ENCODE measurements at regions not wholly inside any gene's neighbourhood (a gene's known extent, or its start where the extent isn't known, plus 50 kb on each side); places are given as distances from the start of the nearest gene placed in this dataset.

DNA sequence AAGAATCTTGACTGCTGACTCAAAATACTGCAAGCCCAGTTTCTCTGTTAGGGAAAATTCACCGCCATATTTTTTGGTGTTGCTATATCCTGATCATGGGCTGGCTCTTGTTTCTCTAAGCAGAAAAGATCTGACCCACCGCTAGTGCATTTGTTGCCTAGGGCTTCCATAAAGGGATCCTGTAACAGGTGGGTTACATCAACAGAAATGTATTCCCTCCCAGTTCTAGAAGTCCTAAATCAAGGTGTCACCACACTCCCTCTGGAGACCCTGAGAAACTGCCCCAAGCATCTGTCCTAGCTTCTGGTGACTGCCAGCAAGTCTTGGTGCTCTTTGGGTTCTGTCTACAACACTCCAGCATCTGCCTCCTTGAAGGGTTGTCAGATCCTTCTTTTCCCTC lies 99.7 kb downstream of the MAF start:
- Histone ChIP-seq H2BK12ac (ENCODE audit: low read depth, low read length) (no peak overlapping the region), H3K4me1 (replicated peaks in 1 of 4; ENCODE audit: control insufficient read depth in 3 of 4, insufficient read depth in 4 of 4, low read length in 3 of 4) (no peaks in the 10 kb centered on the region; a peak in 1 of 7 replicates), H3K4me2 (ENCODE audit: insufficient read depth in 1 of 2, low read depth in 2 of 2, low read length in 2 of 2) (no peak overlapping the region), H3K27me3 (replicated peaks in 1 of 4; ENCODE audit: control insufficient read depth in 3 of 4, extremely low read depth in 1 of 4, insufficient read depth in 3 of 4, low read length in 3 of 4) (no peaks in the 10 kb centered on the region), H2AFZ (ENCODE audit: low read length) (no peak overlapping the region), H3K27ac (ENCODE audit: low read depth, low read length) (no peak overlapping the region), H3K14ac (ENCODE audit: insufficient read length) (no peak overlapping the region), H3K23me2 (ENCODE audit: low read depth, low read length) (peaks cover 3% of the 10 kb centered on the region; the same call in 1 of the 2 replicates), H4K91ac (replicated peaks; ENCODE audit: insufficient read length, low read length) (no peak overlapping the region), H3K56ac (replicated peaks; ENCODE audit: insufficient read length, low read depth, low read length) (no peak overlapping the region), H2BK5ac (ENCODE audit: low read depth, low read length) (no peak overlapping the region), H3K23ac (ENCODE audit: insufficient read length) (no peak overlapping the region), H3K18ac (ENCODE audit: extremely low read depth, low read length) (no peak overlapping the region), H3K36me3 (ENCODE audit: control insufficient read depth in 2 of 4, insufficient read depth in 4 of 4, low read length in 3 of 4) (no peaks in the 10 kb centered on the region), H4K5ac (ENCODE audit: insufficient read length, low read depth, low read length) (no peak overlapping the region), H3K4me3 (ENCODE audit: extremely low read depth in 1 of 4, insufficient read depth in 2 of 4, low read depth in 3 of 4, low read length in 4 of 4) (no peak overlapping the region), H3K79me2 (ENCODE audit: control insufficient read depth in 1 of 2, insufficient read depth in 2 of 2, low read length in 2 of 2) (no peaks in the 10 kb centered on the region), H3K4ac (replicated peaks; ENCODE audit: insufficient read length, low read depth, low read length) (no peak overlapping the region), H3K79me1 (ENCODE audit: low read depth, low read length) (no peaks in the 10 kb centered on the region), H2BK20ac (ENCODE audit: low read length) (no peak overlapping the region), H3K9ac (replicated peaks in 1 of 4; ENCODE audit: extremely low read depth in 1 of 4, low read depth in 3 of 4, low read length in 3 of 4) (no peak overlapping the region), H2BK120ac (replicated peaks; ENCODE audit: low read depth, low read length) (no peak overlapping the region), H2AK5ac (ENCODE audit: low read depth, low read length) (no peak overlapping the region), H4K20me1 (replicated peaks in 1 of 2; ENCODE audit: control insufficient read depth in 1 of 2, insufficient read depth in 2 of 2, low read length in 2 of 2) (no peaks in the 10 kb centered on the region), H4K8ac (ENCODE audit: extremely low read depth, insufficient read depth, low read length) (no peak overlapping the region), H2BK15ac (ENCODE audit: low read length) (no peak overlapping the region), H3K9me3 (ENCODE audit: insufficient read depth in 2 of 2, low read depth in 1 of 2, low read length in 1 of 2) (0 out of 4 replicates have a peak, but pooled peaks cover 0 to 2% of the 10 kb centered on the region in 2 experiments)
- CTCF ChIA-PET (ENCODE audit: partially characterized antibody) = interaction anchor here (1.0 kb wide), 1 partner anchor 12 kb away, joined by 4 read pairs; no protein-coding TSS in a partner anchor
- no peak for DNase-seq (ENCODE audit: low read depth in 1 of 2, low spot score in 2 of 2)
- no peak for FAIRE-seq
- WGBS, 2 experiments (ENCODE audit: extremely low coverage in 1 of 2, insufficient coverage in 1 of 2, insufficient read length in 1 of 2, insufficient replicate concordance in 2 of 2, low coverage in 1 of 2, low lambda C conversion rate in 2 of 2, missing lambda C conversion rate in 1 of 2) = 92% methylated on average over 2 of the region's 2 CpGs; no CpG with 5 or more reads in 1 of the 2 experiments
- TF ChIP-seq E2F6 (IDR thresholded peaks at IDR 0.05) (no peak), POU5F1 (IDR thresholded peaks at IDR 0.05; ENCODE audit: low read depth, low read length) (no peak), NRF1 (IDR thresholded peaks at IDR 0.05; ENCODE audit: low read depth, low read length) (no peak), CHD2 (IDR thresholded peaks at IDR 0.05; ENCODE audit: low read length) (no peak), SP4 (IDR thresholded peaks at IDR 0.05; ENCODE audit: low read length) (no peak), SUZ12 (IDR thresholded peaks at IDR 0.05; ENCODE audit: low read length) (no peak), RFX5 (IDR thresholded peaks at IDR 0.05; ENCODE audit: borderline replicate concordance, low read depth, low read length) (no peak), KDM1A (IDR thresholded peaks at IDR 0.05; ENCODE audit: borderline replicate concordance, low read length) (no peak)
- POLR2A ChIA-PET (ENCODE audit: partially characterized antibody) = no interaction called here

Measured in H1 (cell line).